ENCODE measurements at regions not wholly inside any gene's neighbourhood (a gene's known extent, or its start where the extent isn't known, plus 50 kb on each side); places are given as distances from the start of the nearest gene placed in this dataset.

DNA sequence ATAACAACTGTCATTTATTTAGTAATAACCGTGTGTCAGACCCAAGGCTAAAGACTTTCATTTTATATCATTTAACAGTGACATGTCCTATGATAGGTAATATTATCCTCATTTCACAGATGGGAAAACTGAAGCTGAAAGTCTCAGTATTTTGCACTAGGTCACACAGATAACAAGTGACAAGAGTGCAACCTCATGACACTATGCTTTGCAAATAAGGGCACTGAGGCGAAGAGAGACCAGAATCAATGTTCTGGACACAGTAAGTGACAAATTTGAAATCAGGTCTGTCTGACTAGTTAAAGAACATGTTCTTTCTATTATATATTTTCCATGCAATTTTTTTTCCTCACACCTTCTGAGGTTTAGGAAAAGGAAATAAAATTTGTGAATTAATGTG is 585.7 kb downstream of the LRRC70 start:
- TF ChIP-seq POLR2A (IDR thresholded peaks at IDR 0.05; ENCODE audit: low read length) (no peak), GATA1 (IDR thresholded peaks at IDR 0.05; ENCODE audit: low read depth, low read length) (no peak)
